Fibroblast of villous mesenchyme (primary cell): ENCODE measurements at regions not wholly inside any gene's neighbourhood (a gene's known extent, or its start where the extent isn't known, plus 50 kb on each side); places are given as distances from the start of the nearest gene placed in this dataset.

Experiments
- DNase-seq: peaks from one replicate; pipeline ENCODE4 v3.0.0-alpha.2; 2010; ENCODE audit warnings: low read depth
- H3K4me3 ChIP-seq: 2 replicates; pipeline ENCODE4 v1.5.1; 2011; ENCODE audit warnings: low read depth, mild to moderate bottlenecking, low read length
- TF ChIP-seq, protein P1 (sequence below): IDR thresholded peaks from 2 replicates; pipeline ENCODE4 v1.5.1; 2012; ENCODE audit warnings: low read depth, mild to moderate bottlenecking, low read length; ENCODE audit not compliant: insufficient read depth

DNA sequence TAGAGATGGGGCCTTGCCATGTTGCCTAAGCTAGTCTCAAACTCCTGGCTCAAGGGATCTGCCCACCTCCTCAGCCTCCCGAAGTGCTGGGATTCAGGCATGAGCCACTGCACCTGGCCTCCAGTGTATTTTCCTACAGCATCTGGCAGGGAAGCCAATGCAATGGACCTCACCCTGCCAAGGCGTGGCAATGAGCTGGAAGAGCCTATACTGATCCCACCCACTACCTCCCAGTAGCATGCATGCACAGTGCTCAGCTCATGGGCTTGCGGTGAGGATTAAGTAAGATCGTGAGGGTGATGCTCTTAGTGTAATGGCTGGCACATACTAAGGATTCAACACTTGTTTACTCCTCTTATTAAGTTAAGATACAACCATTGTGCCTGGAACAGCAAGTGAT, 69.7 kb downstream of the PHLDA1 start:
- H3K4me3 ChIP-seq: no peak overlapping the region
- DNase-seq: no peak
- TF ChIP-seq, protein P1, sequence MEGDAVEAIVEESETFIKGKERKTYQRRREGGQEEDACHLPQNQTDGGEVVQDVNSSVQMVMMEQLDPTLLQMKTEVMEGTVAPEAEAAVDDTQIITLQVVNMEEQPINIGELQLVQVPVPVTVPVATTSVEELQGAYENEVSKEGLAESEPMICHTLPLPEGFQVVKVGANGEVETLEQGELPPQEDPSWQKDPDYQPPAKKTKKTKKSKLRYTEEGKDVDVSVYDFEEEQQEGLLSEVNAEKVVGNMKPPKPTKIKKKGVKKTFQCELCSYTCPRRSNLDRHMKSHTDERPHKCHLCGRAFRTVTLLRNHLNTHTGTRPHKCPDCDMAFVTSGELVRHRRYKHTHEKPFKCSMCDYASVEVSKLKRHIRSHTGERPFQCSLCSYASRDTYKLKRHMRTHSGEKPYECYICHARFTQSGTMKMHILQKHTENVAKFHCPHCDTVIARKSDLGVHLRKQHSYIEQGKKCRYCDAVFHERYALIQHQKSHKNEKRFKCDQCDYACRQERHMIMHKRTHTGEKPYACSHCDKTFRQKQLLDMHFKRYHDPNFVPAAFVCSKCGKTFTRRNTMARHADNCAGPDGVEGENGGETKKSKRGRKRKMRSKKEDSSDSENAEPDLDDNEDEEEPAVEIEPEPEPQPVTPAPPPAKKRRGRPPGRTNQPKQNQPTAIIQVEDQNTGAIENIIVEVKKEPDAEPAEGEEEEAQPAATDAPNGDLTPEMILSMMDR: no peak

DNA sequence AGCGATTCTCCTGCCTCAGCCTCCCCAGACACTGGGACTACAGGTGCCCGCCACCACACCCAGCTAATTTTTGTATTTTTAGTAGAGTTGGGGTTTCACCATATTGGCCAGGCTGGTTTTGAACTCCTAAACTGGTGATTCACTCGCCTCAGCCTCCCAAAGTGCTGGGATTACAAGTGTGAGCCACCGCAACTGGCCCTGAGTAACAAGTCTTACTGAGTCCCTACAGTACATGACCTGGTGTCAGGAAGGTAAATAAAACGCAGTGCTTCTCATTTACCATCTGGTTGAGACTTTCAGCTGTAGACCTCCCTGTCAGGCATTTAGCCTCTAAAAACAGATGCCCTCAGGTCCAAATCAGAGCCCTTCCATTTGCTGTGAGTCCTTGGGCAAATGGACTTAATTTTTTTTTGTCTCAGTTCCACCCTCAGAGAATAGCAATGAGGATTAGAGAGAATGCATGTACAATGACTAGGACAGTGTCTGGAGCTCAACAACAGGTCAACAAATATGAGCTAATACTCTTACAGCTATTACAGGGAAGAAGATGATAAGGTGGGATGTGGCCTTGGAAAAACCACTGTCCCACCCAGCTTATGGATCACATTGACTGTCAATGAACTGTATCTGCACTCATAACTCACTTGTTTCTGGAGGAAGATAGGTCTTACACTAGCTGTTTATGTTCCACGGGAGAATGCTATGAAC, 70.5 kb downstream of the PHLDA1 start:
- TF ChIP-seq, protein P1: no peak
- DNase-seq: no peak
- H3K4me3 ChIP-seq: no peak overlapping the region

DNA sequence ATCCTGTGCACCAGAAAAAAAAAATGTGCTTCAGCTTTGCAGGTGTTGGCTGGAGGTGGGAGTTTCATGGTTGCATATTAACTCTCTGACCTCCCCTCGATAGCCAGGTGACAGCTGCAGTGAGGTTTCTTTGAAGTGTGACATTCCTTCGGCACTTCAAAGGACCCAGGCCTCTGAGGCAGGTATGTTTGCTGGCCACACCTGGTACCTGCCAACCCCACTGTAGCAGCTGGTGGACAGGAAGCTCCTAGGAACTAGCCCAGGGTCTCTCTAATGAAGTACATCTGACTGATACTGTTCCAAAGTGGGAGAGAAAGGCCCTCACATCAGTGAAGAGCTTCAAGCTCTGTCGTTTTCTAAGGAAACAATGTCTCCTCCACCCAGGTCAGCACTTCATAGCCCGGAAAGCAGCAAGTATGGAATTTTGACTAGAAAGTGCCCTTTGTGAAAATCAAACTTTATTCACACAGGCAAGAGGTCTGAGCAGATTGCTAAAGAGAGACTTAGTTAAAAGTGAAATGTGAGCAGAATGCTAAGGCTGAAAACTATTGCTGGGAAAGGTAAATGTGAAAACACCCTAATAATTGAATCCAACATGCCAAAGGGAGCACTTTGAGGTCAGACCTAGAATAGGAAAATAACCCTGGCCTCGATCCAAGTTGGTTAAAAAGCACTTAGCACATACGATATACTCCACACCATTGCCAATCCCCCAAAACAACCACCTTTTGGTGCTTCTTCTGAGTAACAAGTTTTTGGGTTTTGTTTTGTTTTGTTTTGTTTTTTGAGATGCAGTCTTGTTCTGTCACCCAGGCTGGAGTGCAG, 71.3 kb downstream of the PHLDA1 start:
- no peak for DNase-seq
- TF ChIP-seq, protein P1: no peak
- H3K4me3 ChIP-seq: no peak overlapping the region

DNA sequence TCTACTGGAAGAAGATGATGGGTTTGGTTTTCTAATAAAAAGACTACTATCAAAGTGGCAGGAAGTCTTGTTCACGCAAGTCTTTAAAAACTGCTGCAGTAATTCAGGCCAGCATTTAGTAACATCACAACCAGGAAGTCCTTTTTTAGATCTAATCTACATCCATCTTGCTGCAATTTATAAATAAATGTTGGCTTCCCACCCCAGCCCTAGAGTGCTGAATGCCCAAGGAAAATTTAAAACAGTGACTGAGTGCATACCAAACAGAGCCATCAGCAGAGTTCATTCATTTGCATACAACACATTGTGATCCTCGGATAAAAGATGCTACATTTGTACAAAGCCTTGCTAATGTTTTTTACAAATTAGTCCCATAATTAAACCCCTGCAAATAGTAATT, 72.1 kb downstream of the PHLDA1 start:
- H3K4me3 ChIP-seq: no peak overlapping the region
- TF ChIP-seq, protein P1: no peak
- peak; percentile 67 for DNase-seq

DNA sequence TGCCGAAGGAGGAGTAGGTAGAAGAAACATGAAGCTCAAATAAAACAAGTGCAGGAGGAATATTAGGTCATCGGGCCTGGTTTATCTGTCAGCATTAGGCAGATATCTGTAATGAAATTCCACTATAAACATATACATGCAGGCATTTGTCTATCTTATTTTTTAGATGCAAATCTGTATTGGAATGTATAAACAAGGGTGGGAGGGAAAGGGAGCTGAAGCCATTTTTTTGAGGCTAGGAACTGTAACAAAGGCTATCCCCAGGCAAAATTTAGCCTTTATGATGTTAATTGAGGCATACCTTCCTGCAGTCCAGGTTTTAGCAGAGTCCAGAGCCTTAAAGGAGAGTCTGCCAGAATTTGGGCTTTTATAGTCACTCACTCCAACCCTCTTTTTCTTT, 72.5 kb downstream of the PHLDA1 start:
- DNase-seq: peak; percentile 52
- TF ChIP-seq, protein P1: no peak
- no peak overlapping the region for H3K4me3 ChIP-seq

DNA sequence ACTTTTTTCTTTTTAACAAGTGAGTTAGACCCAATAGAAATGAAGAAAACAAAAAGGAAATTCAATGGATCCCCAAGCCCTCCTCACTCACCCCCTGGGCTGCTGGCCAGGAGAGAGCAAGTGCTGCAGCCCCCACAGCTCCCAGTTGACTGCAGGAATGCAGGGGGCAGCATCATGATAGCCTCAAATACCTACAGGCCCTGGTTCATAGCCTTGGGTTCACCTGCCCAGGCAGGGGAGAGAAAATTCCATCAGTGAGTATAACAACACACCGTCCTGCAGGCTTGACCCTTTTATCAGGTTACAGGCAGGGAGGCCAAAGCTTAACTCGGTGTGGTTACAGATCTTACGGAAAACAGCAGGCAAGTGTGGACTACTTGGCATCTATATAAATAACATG, 76.3 kb downstream of the PHLDA1 start:
- TF ChIP-seq, protein P1: no peak
- H3K4me3 ChIP-seq: no peak overlapping the region
- DNase-seq: no peak
